Right lobe of liver (tissue), 4 donors: ENCODE measurements at regions not wholly inside any gene's neighbourhood (a gene's known extent, or its start where the extent isn't known, plus 50 kb on each side); places are given as distances from the start of the nearest gene placed in this dataset.

Experiments used
- CTCF ChIP-seq, 4 donors: fragments of 200-600 bp in 3 of 4; fragments of 450-650 bp in 1 of 4; IDR thresholded peaks; one replicate each; pipeline versions ENCODE4 v1.5.1 to v1.8.0; 2016 to 2022; ENCODE audit warnings: antibody characterized with exemption in 4 of 4, mild to moderate bottlenecking in 2 of 4
- POLR2A ChIP-seq: fragments of 450-650 bp; IDR thresholded peaks from one replicate; pipeline ENCODE4 v1.6.1; 2017; ENCODE audit warnings: antibody characterized with exemption, mild to moderate bottlenecking
- donor health status: DM: no; HTN: no; CAD: no.
- donor health status: DM: no; HTN: no; CAD: no.
- donor health status: DM: no; HTN: yes; CAD: no.

- TF ChIP-seq POLR2A = no peak
- no peak for TF ChIP-seq CTCF (IDR thresholded peaks at IDR 0.05)
Measured at GRCh38 chr13:44768775-44769581, 192.8 kb upstream of the TSC22D1 start.
